ENCODE measurements at regions not wholly inside any gene's neighbourhood (a gene's known extent, or its start where the extent isn't known, plus 50 kb on each side); places are given as distances from the start of the nearest gene placed in this dataset.

GRCh38 chr5:67978171-67978570 lies 237.4 kb upstream of the PIK3R1 start:
- no peak for DNase-seq

- no peak for DNase-seq
Observed at GRCh38 chr5:67976891-67977601, 238.5 kb upstream of the PIK3R1 start.

GRCh38 chr5:67976181-67976580 lies 239.4 kb upstream of the PIK3R1 start:
- no peak for DNase-seq

GRCh38 chr5:67974471-67974870 lies 241.1 kb upstream of the PIK3R1 start:
- DNase-seq: no peak

DNA sequence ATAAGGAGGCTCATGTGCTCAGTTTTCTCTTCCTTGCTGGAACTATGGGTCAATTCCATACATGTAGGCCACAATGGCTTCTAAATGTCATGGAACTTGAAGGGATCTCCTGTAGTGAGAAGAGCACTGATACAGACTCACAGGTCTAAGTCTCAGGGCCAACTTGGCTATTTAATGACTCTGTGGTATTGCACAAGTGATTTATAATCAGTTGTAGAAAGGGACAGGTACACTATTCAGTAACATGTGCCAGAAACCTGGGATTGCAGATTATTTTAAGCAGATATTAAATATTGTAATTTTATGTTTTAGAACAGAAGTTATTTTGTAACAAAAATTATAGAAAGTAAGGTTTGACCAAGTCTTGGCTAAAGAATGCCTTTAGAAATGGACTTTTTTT lies 241.5 kb upstream of the PIK3R1 start:
- DNase-seq: no peak

- DNase-seq: no peak
Observed at GRCh38 chr5:67971971-67972821, 243.4 kb upstream of the PIK3R1 start.

- DNase-seq: no peak
Observed at GRCh38 chr5:67971223-67971830, 244.2 kb upstream of the PIK3R1 start.

DNA sequence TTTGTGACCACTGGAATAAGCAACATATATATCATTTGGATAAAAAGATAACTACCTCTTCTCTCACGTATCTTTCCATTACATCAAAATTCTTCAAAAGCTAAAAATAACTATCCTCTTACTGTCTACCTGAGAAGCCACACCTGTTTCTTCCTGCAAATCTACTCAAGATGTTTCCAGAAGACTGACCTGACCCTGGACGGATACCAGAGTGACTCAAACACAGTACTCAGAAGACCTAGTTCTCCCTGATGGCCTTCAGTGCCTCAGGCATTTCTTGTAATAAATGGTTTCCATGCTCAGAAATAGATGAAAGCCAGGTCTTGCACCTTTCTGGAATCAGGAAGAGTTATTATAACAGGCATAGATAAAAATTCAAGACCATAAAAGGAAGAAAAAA lies 245.9 kb upstream of the PIK3R1 start:
- DNase-seq: no peak

DNA sequence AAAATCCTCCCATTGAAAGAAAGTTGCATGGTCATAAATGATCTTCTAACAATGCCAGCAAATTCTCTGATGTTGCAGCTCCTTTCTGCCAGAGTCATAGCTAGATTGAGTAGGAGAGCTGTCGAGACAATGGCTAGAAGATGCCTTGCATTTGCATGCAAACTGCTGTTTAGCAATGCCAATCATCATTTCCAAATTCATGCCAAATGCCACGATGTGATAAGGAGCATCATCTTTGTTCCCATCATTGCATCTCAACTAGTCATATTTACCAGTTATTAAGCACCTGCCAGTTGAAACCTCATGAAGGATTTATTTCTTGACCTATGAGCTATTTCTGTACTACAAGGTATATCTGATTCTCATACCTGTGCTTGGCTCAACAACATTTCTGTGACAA lies 246.4 kb upstream of the PIK3R1 start:
- no peak for DNase-seq

GRCh38 chr5:67966712-67967111 lies 248.8 kb upstream of the PIK3R1 start:
- DNase-seq: no peak

GRCh38 chr5:67964619-67965018 lies 250.9 kb upstream of the PIK3R1 start:
- no peak for DNase-seq

GRCh38 chr5:67963789-67964519 lies 251.6 kb upstream of the PIK3R1 start:
- no peak for DNase-seq

GRCh38 chr5:67960939-67961338 lies 254.6 kb upstream of the PIK3R1 start:
- DNase-seq: no peak

DNA sequence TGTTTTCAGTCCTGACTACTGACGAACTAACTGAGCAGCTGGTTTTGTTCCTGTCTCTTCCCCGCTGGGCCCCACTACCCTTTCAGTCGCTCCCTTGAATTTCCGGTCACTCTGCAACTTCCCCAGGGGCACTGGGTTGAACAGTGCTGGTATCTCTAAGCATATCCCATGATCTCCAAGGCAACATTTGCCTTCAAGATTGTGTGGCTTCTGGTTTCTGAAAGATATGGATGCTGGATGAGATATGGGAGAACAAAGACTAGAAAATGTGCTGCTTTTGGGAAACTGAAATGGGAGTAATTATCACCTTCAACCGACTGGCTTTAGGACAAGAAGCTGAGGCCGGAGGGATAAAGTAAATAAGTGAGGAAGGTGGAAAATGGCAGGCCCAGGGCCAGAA lies 258.2 kb upstream of the PIK3R1 start:
- DNase-seq: no peak

- no peak for DNase-seq
Observed at GRCh38 chr5:67954351-67954750, 261.2 kb upstream of the PIK3R1 start.

DNA sequence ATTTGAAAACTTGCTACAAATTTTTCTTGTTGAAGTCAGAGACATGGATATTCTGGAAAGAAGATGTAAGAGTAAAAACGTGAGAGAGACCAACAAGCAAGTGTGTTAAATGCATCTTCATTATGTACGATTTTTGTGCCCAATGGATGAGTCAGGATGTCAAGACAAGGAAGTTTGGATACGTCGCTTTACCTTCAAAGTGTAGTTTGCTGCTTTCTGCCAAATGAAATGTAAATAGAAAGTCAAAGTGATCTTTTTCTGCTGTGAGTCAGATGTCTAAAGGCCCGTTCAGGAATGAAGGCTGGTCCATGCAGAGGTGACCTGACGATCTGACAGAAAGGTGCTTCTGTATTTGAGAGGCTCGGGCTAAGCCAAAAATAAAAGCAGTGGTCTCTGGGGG lies 273.1 kb upstream of the PIK3R1 start:
- no peak for DNase-seq

DNA sequence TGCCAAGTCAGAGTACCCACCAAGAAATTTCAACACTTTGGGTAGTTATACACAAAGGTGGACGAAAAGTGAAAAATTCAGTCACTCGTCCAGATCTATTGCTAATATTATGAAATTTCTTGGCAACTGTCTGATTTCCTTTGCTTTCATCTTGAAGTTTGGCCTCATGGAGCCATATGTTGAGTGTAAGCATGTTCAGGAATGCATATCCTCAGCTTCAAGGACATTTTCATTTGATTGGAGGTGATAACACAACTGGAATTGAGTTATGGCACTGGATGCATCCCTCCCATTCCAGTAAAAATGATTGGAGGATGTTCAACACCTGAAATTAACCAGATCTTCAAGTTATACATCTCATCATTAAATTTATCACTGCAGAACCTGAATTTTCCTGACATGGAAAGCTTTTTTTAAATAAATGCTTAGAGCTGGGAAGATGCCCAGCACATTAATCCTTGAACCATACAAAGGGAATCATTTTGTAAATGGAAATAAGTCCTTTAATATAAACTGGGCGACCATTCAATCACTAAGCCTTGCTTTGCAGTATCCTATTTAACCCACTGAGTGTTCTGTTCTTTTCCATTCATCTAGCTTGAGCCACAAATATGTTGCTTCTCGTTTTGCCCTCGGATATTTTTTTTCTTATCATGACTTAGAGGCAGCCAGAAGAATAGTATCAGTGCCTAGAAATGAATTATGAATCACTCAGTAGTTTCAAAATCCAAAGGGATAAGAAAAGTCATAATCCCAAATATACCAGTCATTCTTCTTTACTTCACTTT lies 273.7 kb upstream of the PIK3R1 start:
- no peak for DNase-seq

- no peak for DNase-seq
Observed at GRCh38 chr5:67935908-67936566, 279.5 kb upstream of the PIK3R1 start.

- DNase-seq: no peak
Observed at GRCh38 chr5:67934976-67935375, 280.6 kb upstream of the PIK3R1 start.

DNA sequence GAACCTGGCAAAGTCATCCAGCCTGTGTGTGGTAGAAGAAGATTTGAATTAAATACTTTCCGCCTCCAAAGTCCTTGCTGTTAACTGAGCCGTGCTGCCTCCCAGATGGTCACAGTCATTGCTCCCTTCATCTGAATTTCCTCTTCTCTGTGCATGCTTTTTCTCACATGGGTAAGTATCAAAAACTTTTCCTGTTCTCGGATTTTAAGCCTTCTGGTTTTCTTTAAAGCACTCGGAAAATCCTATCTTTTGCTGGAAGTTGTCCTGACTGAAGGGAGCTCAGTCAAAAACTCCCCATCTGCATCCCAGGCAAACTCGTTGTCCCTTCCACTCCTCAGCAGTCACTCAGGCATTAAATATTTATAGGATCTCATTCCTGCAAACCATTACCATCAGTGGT lies 290.0 kb upstream of the PIK3R1 start:
- no peak for DNase-seq

- DNase-seq: no peak
Observed at GRCh38 chr5:67921004-67921601, 294.5 kb upstream of the PIK3R1 start.
